OCI-LY1 (cell line): ENCODE measurements at regions not wholly inside any gene's neighbourhood (a gene's known extent, or its start where the extent isn't known, plus 50 kb on each side); places are given as distances from the start of the nearest gene placed in this dataset.

Source experiments
- H2AFZ ChIP-seq: fragments of 200-600 bp; sonication (generic), shearing (Covaris generic); 2 replicates; pipeline ENCODE4 v1.6.0; 2014; ENCODE audit warnings: antibody characterized with exemption, mild to moderate bottlenecking, low read length
- H3F3A ChIP-seq: fragments of 200-600 bp; sonication (generic), shearing (Covaris generic); 2 replicates; pipeline ENCODE4 v1.6.0; 2014; ENCODE audit warnings: mild to moderate bottlenecking, antibody characterized with exemption, low read length, moderate library complexity; ENCODE audit not compliant: insufficient read depth
- H3K27ac ChIP-seq: fragments of 200-600 bp; sonication (generic); 2 replicates; pipeline ENCODE4 v1.5.1; 2014; ENCODE audit warnings: low read length, mixed run types, mild to moderate bottlenecking, low read depth; ENCODE audit not compliant: poor library complexity, severe bottlenecking
- H3K27me3 ChIP-seq: fragments of 200-600 bp; sonication (generic); 2 replicates; pipeline ENCODE4 v1.6.0; 2014; ENCODE audit warnings: antibody characterized with exemption, mild to moderate bottlenecking, low read length, moderate library complexity; ENCODE audit not compliant: insufficient read depth
- H3K36me3 ChIP-seq: fragments of 200-600 bp; sonication (generic); 2 replicates; pipeline ENCODE4 v1.6.1; 2014; ENCODE audit warnings: mild to moderate bottlenecking, antibody characterized with exemption, low read length, moderate library complexity, mixed read lengths; ENCODE audit not compliant: insufficient read depth
- H3K4me1 ChIP-seq: fragments of 200-600 bp; sonication (generic); 2 replicates; pipeline ENCODE4 v1.5.1; 2014; ENCODE audit warnings: mild to moderate bottlenecking, low read length, moderate library complexity; ENCODE audit not compliant: insufficient read depth, severe bottlenecking
- H3K4me2 ChIP-seq: fragments of 200-600 bp; sonication (generic), shearing (Covaris generic); 2 replicates; pipeline ENCODE4 v1.6.1; 2014; ENCODE audit warnings: low read length
- H3K4me3 ChIP-seq: fragments of 200-600 bp; sonication (generic); 2 replicates; pipeline ENCODE4 v1.5.1; 2014; ENCODE audit warnings: low read length, low read depth, mild to moderate bottlenecking, mixed read lengths; ENCODE audit not compliant: poor library complexity, severe bottlenecking
- H3K79me2 ChIP-seq: fragments of 200-600 bp; shearing (Covaris generic); 2 replicates; pipeline ENCODE4 v1.6.1; 2016; ENCODE audit warnings: mixed run types, low read length, mixed read lengths; ENCODE audit not compliant: insufficient read depth
- H3K9ac ChIP-seq: fragments of 200-600 bp; sonication (generic), shearing (Covaris generic); 2 replicates; pipeline ENCODE4 v1.6.1; 2014; ENCODE audit warnings: mild to moderate bottlenecking, low read length, mixed read lengths
- H3K9me2 ChIP-seq: fragments of 200-600 bp; sonication (generic), shearing (Covaris generic); 2 replicates; pipeline ENCODE4 v1.6.1; 2014; ENCODE audit warnings: low read depth, mild to moderate bottlenecking, low read length, mixed read lengths
- H3K9me3 ChIP-seq: fragments of 200-600 bp; shearing (Covaris generic); 2 replicates; pipeline ENCODE4 v1.6.1; 2014; ENCODE audit warnings: low read length, mixed read lengths
- H4K20me1 ChIP-seq: fragments of 200-600 bp; sonication (generic), shearing (Covaris generic); 2 replicates; pipeline ENCODE4 v1.6.0; 2016; ENCODE audit warnings: mild to moderate bottlenecking, low read length; ENCODE audit not compliant: insufficient read depth
- CTCF ChIP-seq: fragments of 200-600 bp; sonication (generic), shearing (Covaris generic); IDR thresholded peaks from 2 replicates; pipeline ENCODE4 v1.5.1; 2017; ENCODE audit warnings: mild to moderate bottlenecking, antibody characterized with exemption, low read length, moderate library complexity, mixed read lengths
- EZH2 ChIP-seq: fragments of 200-600 bp; sonication (generic), shearing (Covaris generic); IDR thresholded peaks from 2 replicates; pipeline ENCODE4 v1.8.0; 2017; ENCODE audit warnings: borderline replicate concordance, mixed run types, mild to moderate bottlenecking, antibody characterized with exemption, low read length, moderate library complexity, mixed read lengths

- Histone ChIP-seq H3F3A (no peaks in the 10 kb centered on the region), H3K79me2 (no peaks in the 10 kb centered on the region), H3K27me3 (no peaks in the 10 kb centered on the region), H4K20me1 (no peaks in the 10 kb centered on the region), H3K9me2 (no peaks in the 10 kb centered on the region), H3K9me3 (no peaks in the 10 kb centered on the region), H3K27ac (no peak overlapping the region), H3K36me3 (no peaks in the 10 kb centered on the region), H3K4me2 (no peak overlapping the region), H2AFZ (no peak overlapping the region), H3K4me1 (no peaks in the 10 kb centered on the region), H3K4me3 (no peak overlapping the region), H3K9ac (no peak overlapping the region)
- TF ChIP-seq CTCF: no peak
- TF ChIP-seq EZH2: no peak
Measured at GRCh38 chr13:67806796-67807195, 576.7 kb upstream of the PCDH9 start.

DNA sequence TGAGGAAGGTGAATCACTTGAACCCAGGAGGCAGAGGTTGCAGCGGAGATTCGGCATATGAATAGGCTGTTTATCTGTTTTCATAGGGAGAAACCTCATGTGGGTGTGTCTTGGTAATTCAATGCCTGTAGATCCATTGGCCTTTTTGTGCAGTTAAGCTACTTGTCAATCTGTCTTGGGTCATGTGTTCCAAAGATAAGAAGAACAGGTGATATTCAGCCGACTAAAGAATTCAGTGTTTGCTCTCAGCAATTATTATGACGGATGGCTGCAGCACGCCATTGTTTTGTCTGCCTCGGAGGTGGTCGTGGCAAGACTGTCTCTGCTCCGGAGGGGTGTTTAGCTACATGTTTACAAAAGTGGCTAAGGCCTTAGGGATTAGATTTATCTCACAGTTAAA lies 573.0 kb upstream of the PCDH9 start:
- no peak overlapping the region for H3K4me3 ChIP-seq
- H3F3A ChIP-seq: no peaks in the 10 kb centered on the region
- H3K9me2 ChIP-seq: no peaks in the 10 kb centered on the region
- H3K4me2 ChIP-seq: no peak overlapping the region
- no peaks in the 10 kb centered on the region for H3K4me1 ChIP-seq
- no peaks in the 10 kb centered on the region for H3K27me3 ChIP-seq
- no peaks in the 10 kb centered on the region for H3K79me2 ChIP-seq
- H3K27ac ChIP-seq: no peak overlapping the region
- no peaks in the 10 kb centered on the region for H4K20me1 ChIP-seq
- H3K9me3 ChIP-seq: no peaks in the 10 kb centered on the region
- no peak overlapping the region for H3K9ac ChIP-seq
- H3K36me3 ChIP-seq: no peaks in the 10 kb centered on the region
- TF ChIP-seq EZH2 (no peak), CTCF (no peak)
- H2AFZ ChIP-seq: no peak overlapping the region

- H3K79me2 ChIP-seq: no peaks in the 10 kb centered on the region
- no peaks in the 10 kb centered on the region for H3K36me3 ChIP-seq
- H3K4me2 ChIP-seq: no peak overlapping the region
- H4K20me1 ChIP-seq: no peaks in the 10 kb centered on the region
- H3K9me2 ChIP-seq: no peaks in the 10 kb centered on the region
- no peak overlapping the region for H3K27ac ChIP-seq
- no peak overlapping the region for H3K9ac ChIP-seq
- H2AFZ ChIP-seq: no peak overlapping the region
- no peaks in the 10 kb centered on the region for H3K4me1 ChIP-seq
- no peaks in the 10 kb centered on the region for H3F3A ChIP-seq
- no peaks in the 10 kb centered on the region for H3K27me3 ChIP-seq
- no peaks in the 10 kb centered on the region for H3K9me3 ChIP-seq
- no peak overlapping the region for H3K4me3 ChIP-seq
- no peak for TF ChIP-seq EZH2
- no peak for TF ChIP-seq CTCF
Measured at GRCh38 chr13:67792151-67792676, 562.1 kb upstream of the PCDH9 start.
